Heart right ventricle (tissue), 16 donors: ENCODE measurements at regions not wholly inside any gene's neighbourhood (a gene's known extent, or its start where the extent isn't known, plus 50 kb on each side); places are given as distances from the start of the nearest gene placed in this dataset.

ENCODE experiments used
- ATAC-seq, 8 donors: fragments of 200-7000 bp; cut with Tn5 transposase; one replicate each; pipeline ENCODE4 v1.9.1; 2020; ENCODE audit warnings: mild to moderate bottlenecking in 8 of 8, moderate library complexity in 8 of 8, moderate number of reproducible peaks in 1 of 8
- DNase-seq, 2 donors: peaks; one replicate each; pipeline ENCODE4 v3.0.0-alpha.2; 2020
- H3K27ac ChIP-seq, 10 donors: fragments of 200-600 bp; sonication (generic) in 2 of 10; one replicate each; pipeline versions ENCODE4 v1.5.0 to v1.8.0; 2020 to 2022; ENCODE audit warnings: mild to moderate bottlenecking in 3 of 10
- H3K27me3 ChIP-seq, 7 donors: fragments of 200-600 bp; one replicate each; pipeline ENCODE4 v1.8.0; 2021 to 2022; ENCODE audit warnings: mild to moderate bottlenecking in 2 of 7
- H3K36me3 ChIP-seq, 9 donors: fragments of 200-600 bp; sonication (generic) in 1 of 9; one replicate each; pipeline versions ENCODE4 v1.5.0 to v1.8.0; 2020 to 2022; ENCODE audit warnings: mild to moderate bottlenecking in 2 of 9
- H3K4me1 ChIP-seq, 9 donors: fragments of 200-600 bp; sonication (generic) in 1 of 9; one replicate each; pipeline versions ENCODE4 v1.5.0 to v1.8.0; 2020 to 2022; ENCODE audit warnings: mild to moderate bottlenecking in 4 of 9
- H3K4me3 ChIP-seq, 10 donors: fragments of 200-600 bp; sonication (generic) in 2 of 10; one replicate each; pipeline versions ENCODE4 v1.5.0 to v1.8.0; 2020 to 2022; ENCODE audit warnings: mild to moderate bottlenecking in 7 of 10, moderate library complexity in 2 of 10
- H3K9me3 ChIP-seq, 11 donors: fragments of 200-600 bp in 10 of 11; sonication (generic) in 2 of 11; one replicate each; pipeline versions ENCODE4 v1.5.0 to v1.8.0; 2013 to 2022; ENCODE audit warnings: mild to moderate bottlenecking in 2 of 11, control low read depth in 1 of 11, moderate library complexity in 1 of 11
- CTCF ChIP-seq, 9 donors: fragments of 200-600 bp; sonication (generic) in 2 of 9; IDR thresholded peaks; one replicate each; pipeline versions ENCODE4 v1.5.0 to v1.8.0; 2021 to 2022; ENCODE audit warnings: antibody characterized with exemption in 9 of 9, mild to moderate bottlenecking in 5 of 9, moderate library complexity in 1 of 9
- WGBS, 2 donors: extraction: QIAGEN DNeasy Blood & Tissue Kit; methylation state at CpG; one replicate each; pipeline ENCODE4 v1.1.7; 2013; ENCODE audit warnings: inconsistent platforms in 1 of 2; 5-methylcytosine and 5-hydroxymethylcytosine counted together
- intact Hi-C, 10 donors: fragments of 100-400 bp; cut with DNase I; formaldehyde crosslinking; loops; one replicate each; pipeline versions ENCODE4 v1.11.1 to v1.14.2; 2022
- donor health status: Arrhythmogenic right ventricular cardiomyopathy.
- donor health status: ischemic (EF 13 %, LVEDD 7.1; RV severe dilation, severe dysfunction).
- donor health status: healthy with polysubstance abuse.
- donor health status: DM: no; HTN: yes; CAD: no.
- donor health status: DM: no; HTN: no; CAD: no.
- donor health status: ischemic (EF 25% LVEDD 6.9; RV normal size, moderate dysfunction).
- donor health status: ischemic (EF 25% LVEDD 5.7; RV mildly dilated, moderate dysfunction).
- donor health status: healthy.
- donor health status: DM: yes; HTN: yes; CAD: no.
- donor health status: Ischemic cardiomyopathy.
- donor health status: ischemic (EF 35%, LVEDD 5.7; RV mildly dilated, moderate dysfunction).
- donor health status: nonischemic (EF 11% LVEDD 7.7; RV severe dilation, severe dysfunction).
- donor health status: DM: yes; HTN: yes; CAD: no.
- donor health status: PGD.
- donor health status: ischemic (EF 29% LVEDD 5.4; RV normal size, mild dysfunction).
- donor health status: nonischemic (EF 23%, LVEDD 6.1; RV moderate dilation, normal function).

- Histone ChIP-seq H3K4me1 (no peaks in the 10 kb centered on the region), H3K9me3 (peaks cover 0 to 3% (median 0%) of the 10 kb centered on the region in 11 donors), H3K36me3 (no peaks in the 10 kb centered on the region), H3K27me3 (no peaks in the 10 kb centered on the region), H3K4me3 (no peak overlapping the region), H3K27ac (no peak overlapping the region)
- DNase-seq (no peak), ATAC-seq (no peak)
- intact Hi-C loops: no loop called here
- no peak for TF ChIP-seq CTCF (IDR thresholded peaks at IDR 0.05)
- 75 to 77% methylated on average over 8 of the region's 8 CpGs for WGBS, 2 donors
Observed at GRCh38 chr3:181403876-181404660, 307.7 kb upstream of the SOX2 start.

- no peak for DNase-seq
- no peak for TF ChIP-seq CTCF (IDR thresholded peaks at IDR 0.05)
- ATAC-seq: no peak
Observed at GRCh38 chr3:181402347-181402746, 309.4 kb upstream of the SOX2 start.

GRCh38 chr3:181384970-181385369 is 326.8 kb upstream of the SOX2 start:
- DNase-seq (no peak), ATAC-seq (no peak)
- no peak for TF ChIP-seq CTCF (IDR thresholded peaks at IDR 0.05)
- Histone ChIP-seq H3K36me3 (no peaks in the 10 kb centered on the region), H3K4me1 (peaks cover 0 to 5% (median 0%) of the 10 kb centered on the region in 9 donors), H3K9me3 (peaks cover 0 to 16% (median 0%) of the 10 kb centered on the region in 11 donors), H3K27me3 (no peaks in the 10 kb centered on the region), H3K4me3 (no peak overlapping the region), H3K27ac (no peak overlapping the region)
- intact Hi-C loops: no loop called here

More at GRCh38 chr3:181402347-181402746, 309.4 kb upstream of the SOX2 start:
- intact Hi-C loops: no loop called here
- Histone ChIP-seq H3K36me3 (no peaks in the 10 kb centered on the region), H3K9me3 (peaks cover 0 to 2% (median 0%) of the 10 kb centered on the region in 11 donors), H3K4me1 (no peaks in the 10 kb centered on the region), H3K4me3 (no peak overlapping the region), H3K27ac (no peak overlapping the region), H3K27me3 (no peaks in the 10 kb centered on the region)
- WGBS, 2 donors: 67 to 73% methylated on average over 3 of the region's 3 CpGs

- Histone ChIP-seq H3K9me3 (peaks cover 0 to 10% (median 0%) of the 10 kb centered on the region in 11 donors), H3K27me3 (no peaks in the 10 kb centered on the region), H3K36me3 (no peaks in the 10 kb centered on the region), H3K4me3 (no peak overlapping the region), H3K4me1 (peaks cover 0 to 5% (median 0%) of the 10 kb centered on the region in 9 donors), H3K27ac (no peak overlapping the region)
- DNase-seq (no peak), ATAC-seq (no peak)
- no peak for TF ChIP-seq CTCF (IDR thresholded peaks at IDR 0.05)
- intact Hi-C loops: no loop called here
Observed at GRCh38 chr3:181383760-181384159, 328.0 kb upstream of the SOX2 start.
